ENCODE measurements at regions not wholly inside any gene's neighbourhood (a gene's known extent, or its start where the extent isn't known, plus 50 kb on each side); places are given as distances from the start of the nearest gene placed in this dataset.

- peak; percentile 92 for TF ChIP-seq CTCF (IDR thresholded peaks at IDR 0.05; ENCODE audit: low read depth, low read length)
- peak; percentile 73 for DNase-seq
- Histone ChIP-seq H3K4me3 (ENCODE audit: low read depth, low read length) (no peak overlapping the region), H3K36me3 (no peaks in the 10 kb centered on the region), H3K9me3 (no peaks in the 10 kb centered on the region), H3K27me3 (no peaks in the 10 kb centered on the region), H3K4me1 (peaks cover 13% of the 10 kb centered on the region)
These were observed 94.3 kb downstream of the DDIT4L start for GRCh38 chr4:100095729-100096595.

GRCh38 chr4:100093091-100093866, 97.0 kb downstream of the DDIT4L start:
- peak; percentile 85 for DNase-seq
- H3K4me1 ChIP-seq: peaks cover 13% of the 10 kb centered on the region
- no peaks in the 10 kb centered on the region for H3K27me3 ChIP-seq
- no peaks in the 10 kb centered on the region for H3K36me3 ChIP-seq
- no peaks in the 10 kb centered on the region for H3K9me3 ChIP-seq
- no peak overlapping the region for H3K4me3 ChIP-seq (ENCODE audit: low read depth, low read length)
- TF ChIP-seq CTCF (IDR thresholded peaks at IDR 0.05; ENCODE audit: low read depth, low read length): peak; percentile 86

GRCh38 chr4:100087743-100088142, 102.5 kb downstream of the DDIT4L start:
- TF ChIP-seq CTCF (IDR thresholded peaks at IDR 0.05; ENCODE audit: low read depth, low read length): no peak
- H3K9me3 ChIP-seq: no peaks in the 10 kb centered on the region

GRCh38 chr4:100086766-100087431, 103.4 kb downstream of the DDIT4L start:
- H3K36me3 ChIP-seq: no peaks in the 10 kb centered on the region
- H3K27me3 ChIP-seq: no peaks in the 10 kb centered on the region
- no peaks in the 10 kb centered on the region for H3K4me1 ChIP-seq
- H3K9me3 ChIP-seq: no peaks in the 10 kb centered on the region
- no peak overlapping the region for H3K4me3 ChIP-seq (ENCODE audit: low read depth, low read length)
- no peak for TF ChIP-seq CTCF (IDR thresholded peaks at IDR 0.05; ENCODE audit: low read depth, low read length)
- no peak for DNase-seq

More at GRCh38 chr4:100087743-100088142, 102.5 kb downstream of the DDIT4L start:
- Histone ChIP-seq H3K4me3 (ENCODE audit: low read depth, low read length) (no peak overlapping the region), H3K4me1 (no peaks in the 10 kb centered on the region), H3K36me3 (no peaks in the 10 kb centered on the region), H3K27me3 (no peaks in the 10 kb centered on the region)
- DNase-seq: no peak

GRCh38 chr4:100084892-100085291, 105.4 kb downstream of the DDIT4L start:
- no peak for TF ChIP-seq CTCF (IDR thresholded peaks at IDR 0.05; ENCODE audit: low read depth, low read length)
- no peak overlapping the region for H3K4me3 ChIP-seq (ENCODE audit: low read depth, low read length)
- no peak for DNase-seq
- no peaks in the 10 kb centered on the region for H3K4me1 ChIP-seq
- H3K27me3 ChIP-seq: no peaks in the 10 kb centered on the region
- no peaks in the 10 kb centered on the region for H3K36me3 ChIP-seq
- H3K9me3 ChIP-seq: no peaks in the 10 kb centered on the region
